ENCODE measurements at regions not wholly inside any gene's neighbourhood (a gene's known extent, or its start where the extent isn't known, plus 50 kb on each side); places are given as distances from the start of the nearest gene placed in this dataset.
"Not testable (repeated sequence)": the region's sequence is repeated elsewhere in the genome, so short reads cannot be mapped to it uniquely, and the experiment has no call there.

DNA sequence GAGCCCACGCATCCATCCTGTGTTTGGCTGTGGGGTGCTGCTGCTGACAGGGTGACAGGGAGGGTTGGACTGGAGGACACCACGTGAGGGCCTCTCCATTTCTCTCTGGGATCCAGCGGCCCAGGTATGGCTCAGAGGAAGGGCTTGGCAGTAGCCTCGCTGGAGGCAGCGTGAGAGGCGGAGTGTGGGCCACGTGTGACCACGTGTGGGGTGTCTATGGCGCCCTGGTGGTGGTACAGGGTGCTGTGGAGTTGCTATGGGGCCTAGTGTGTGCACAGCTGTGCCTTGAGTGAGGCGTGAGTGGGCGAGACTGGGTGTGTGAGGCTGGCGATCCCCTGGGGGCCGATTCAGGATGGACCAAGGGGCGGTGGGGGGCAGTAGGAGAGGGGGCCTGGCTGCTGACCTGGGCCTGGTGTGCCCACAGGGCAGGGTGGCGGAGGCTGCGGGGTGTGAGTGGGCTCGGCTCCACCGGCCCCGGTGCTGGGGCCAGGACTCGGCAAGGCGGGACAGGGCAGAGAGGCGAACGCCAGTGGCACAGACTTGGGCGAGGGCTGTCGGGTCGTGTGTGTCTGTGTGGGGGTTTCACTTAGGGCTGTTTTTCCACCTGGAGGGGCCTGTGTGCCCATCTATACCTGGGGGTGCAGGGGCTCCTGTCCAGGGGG, 72.7 kb downstream of the TMEM121 start:
- ATAC-seq = not testable (repeated sequence)

DNA sequence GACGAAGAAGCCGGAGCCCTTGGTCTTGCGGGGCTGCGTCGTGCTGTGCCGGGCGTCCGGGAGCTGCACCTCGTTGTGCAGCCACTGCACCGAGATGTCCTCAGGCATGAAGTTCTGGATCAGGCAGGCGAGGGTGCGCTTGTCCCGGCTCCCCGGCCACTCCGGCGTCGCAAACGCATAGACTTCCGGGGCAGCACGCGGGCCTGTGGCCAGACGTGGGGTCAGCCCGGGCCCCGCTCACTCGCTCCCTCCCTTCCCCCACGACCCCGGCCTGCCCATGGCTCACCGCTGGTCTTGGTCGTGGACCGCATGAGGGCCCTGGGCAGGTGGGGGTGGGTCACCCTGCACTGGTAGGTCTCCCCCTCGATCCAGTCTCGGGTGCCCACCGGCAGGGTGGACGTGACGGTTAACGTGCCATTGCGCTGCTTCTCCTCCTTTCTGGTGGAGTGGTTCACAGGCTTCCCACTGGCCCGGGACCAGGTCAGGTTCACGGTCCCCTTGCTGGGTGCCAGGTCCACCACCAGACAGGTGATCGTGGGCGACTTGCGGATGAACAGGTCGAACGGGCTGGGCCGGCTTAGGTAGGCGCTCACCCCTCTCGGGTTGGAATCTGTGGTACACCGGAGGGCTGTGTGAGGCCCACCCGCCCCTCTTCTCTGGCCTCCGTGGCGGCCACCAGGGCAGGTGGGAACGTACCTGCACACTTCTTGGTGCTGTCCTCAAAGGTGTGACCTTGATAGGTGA, 74.0 kb downstream of the TMEM121 start:
- not testable (repeated sequence) for ATAC-seq

DNA sequence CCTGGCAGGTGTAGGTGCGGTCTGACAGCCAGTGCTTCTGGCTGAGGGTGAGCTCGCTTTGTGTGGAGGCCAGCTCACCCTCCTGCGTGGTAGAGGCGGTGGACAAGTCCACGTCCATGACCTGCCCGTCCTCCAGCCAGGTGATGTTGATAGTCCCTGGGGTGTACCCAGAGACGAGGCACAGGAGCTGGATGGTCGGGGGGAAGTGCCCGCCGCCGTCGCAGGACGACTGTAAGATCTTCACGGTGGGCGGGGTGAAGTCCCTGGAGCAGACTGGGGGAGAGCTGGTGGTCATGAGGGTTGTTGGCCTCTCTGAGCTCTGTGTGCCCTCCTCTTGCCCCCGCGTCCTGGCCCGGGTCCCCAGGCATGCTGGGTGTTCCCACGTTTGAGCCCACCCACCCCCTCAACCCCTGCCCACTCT, 74.6 kb downstream of the TMEM121 start:
- TF ChIP-seq, protein P1, sequence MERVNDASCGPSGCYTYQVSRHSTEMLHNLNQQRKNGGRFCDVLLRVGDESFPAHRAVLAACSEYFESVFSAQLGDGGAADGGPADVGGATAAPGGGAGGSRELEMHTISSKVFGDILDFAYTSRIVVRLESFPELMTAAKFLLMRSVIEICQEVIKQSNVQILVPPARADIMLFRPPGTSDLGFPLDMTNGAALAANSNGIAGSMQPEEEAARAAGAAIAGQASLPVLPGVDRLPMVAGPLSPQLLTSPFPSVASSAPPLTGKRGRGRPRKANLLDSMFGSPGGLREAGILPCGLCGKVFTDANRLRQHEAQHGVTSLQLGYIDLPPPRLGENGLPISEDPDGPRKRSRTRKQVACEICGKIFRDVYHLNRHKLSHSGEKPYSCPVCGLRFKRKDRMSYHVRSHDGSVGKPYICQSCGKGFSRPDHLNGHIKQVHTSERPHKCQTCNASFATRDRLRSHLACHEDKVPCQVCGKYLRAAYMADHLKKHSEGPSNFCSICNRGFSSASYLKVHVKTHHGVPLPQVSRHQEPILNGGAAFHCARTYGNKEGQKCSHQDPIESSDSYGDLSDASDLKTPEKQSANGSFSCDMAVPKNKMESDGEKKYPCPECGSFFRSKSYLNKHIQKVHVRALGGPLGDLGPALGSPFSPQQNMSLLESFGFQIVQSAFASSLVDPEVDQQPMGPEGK (CRISPR knock-in tag; IDR thresholded peaks at IDR 0.05; ENCODE audit: borderline replicate concordance) = no peak
- no peak for TF ChIP-seq ZNF565 (CRISPR knock-in tag; conservative IDR thresholded peaks at IDR 0.05; ENCODE audit: low read depth)
- ATAC-seq = no peak

DNA sequence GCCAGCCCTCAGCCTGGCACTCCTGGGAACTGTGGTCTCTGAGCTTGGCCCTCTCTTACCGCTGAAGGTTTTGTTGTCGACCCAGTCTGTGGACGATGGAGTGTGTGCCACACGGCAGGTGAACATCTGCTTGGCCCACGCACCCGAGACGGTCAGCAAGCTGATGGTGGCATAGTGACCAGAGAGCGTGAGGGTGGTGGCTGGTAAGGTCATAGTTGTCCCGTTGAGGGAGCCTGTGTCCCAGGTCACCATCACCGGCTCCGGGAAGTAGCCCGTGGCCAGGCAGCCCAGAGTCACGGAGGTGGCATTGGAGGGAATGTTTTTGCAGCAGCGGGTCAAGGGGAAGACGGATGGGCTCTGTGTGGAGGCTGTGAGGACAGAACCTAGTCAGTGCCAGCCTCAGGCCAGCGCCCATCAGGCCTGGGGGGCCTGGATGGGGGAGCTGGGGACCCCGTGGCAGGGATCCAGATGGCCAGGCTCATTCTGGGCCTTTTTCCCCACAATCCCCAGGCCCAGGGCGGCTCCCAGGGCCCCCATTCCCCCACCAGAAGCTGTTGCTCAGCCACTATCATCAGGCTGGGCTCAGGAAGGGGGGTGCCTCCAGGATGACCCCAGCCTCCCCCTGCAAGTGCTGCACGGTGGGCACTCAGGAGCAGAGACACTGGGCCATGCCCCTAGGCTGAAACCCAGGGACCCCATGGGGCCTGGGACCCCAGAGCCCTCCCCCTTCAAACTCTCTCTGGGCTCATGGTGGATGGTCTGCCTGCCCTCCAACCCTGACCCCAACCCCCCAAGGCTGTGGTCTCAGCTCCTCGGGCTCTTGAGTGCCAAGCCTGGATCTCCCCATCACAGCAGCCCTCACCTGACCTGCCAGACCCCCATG, 75.2 kb downstream of the TMEM121 start:
- no peak for ATAC-seq
- TF ChIP-seq BACH2 (CRISPR knock-in tag; IDR thresholded peaks at IDR 0.05; ENCODE audit: borderline replicate concordance) (no peak), ESRRG (CRISPR knock-in tag; IDR thresholded peaks at IDR 0.05) (no peak), TOX (CRISPR knock-in tag; IDR thresholded peaks at IDR 0.05; ENCODE audit: borderline replicate concordance) (no peak)
- TF ChIP-seq, protein P2, sequence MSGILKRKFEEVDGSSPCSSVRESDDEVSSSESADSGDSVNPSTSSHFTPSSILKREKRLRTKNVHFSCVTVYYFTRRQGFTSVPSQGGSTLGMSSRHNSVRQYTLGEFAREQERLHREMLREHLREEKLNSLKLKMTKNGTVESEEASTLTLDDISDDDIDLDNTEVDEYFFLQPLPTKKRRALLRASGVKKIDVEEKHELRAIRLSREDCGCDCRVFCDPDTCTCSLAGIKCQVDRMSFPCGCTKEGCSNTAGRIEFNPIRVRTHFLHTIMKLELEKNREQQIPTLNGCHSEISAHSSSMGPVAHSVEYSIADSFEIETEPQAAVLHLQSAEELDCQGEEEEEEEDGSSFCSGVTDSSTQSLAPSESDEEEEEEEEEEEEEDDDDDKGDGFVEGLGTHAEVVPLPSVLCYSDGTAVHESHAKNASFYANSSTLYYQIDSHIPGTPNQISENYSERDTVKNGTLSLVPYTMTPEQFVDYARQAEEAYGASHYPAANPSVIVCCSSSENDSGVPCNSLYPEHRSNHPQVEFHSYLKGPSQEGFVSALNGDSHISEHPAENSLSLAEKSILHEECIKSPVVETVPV (CRISPR knock-in tag; IDR thresholded peaks at IDR 0.05) = no peak

DNA sequence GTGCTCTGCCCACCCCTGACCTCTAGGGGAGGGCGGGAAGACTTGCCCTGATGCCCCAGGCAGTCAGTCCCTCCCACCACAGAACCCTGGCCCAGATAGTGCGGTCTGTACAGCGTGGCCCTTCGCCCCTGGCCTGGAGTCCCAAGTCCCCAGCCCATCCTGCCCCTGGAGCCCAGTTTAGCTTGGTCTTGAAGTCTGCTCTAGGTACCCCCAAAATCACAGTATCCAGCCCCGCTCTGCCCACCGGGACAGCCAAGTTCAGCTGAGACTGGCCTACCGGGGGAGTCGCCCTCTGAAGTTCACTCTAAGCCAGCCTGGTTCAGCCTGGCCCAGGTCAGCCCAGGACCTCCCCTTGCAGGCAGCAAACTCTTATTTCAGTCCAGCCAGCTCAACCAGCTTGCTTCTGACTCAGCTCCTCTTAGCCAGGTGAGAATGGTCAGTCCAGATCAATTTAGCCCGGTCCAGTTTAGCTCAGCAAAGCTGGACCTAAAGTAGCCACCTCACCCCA, 75.9 kb downstream of the TMEM121 start:
- TF ChIP-seq ZC3H10 (CRISPR knock-in tag; IDR thresholded peaks at IDR 0.05) (no peak), ARNTL (CRISPR knock-in tag; IDR thresholded peaks at IDR 0.05; ENCODE audit: borderline replicate concordance, low read depth) (no peak), SNAI2 (CRISPR knock-in tag; IDR thresholded peaks at IDR 0.05) (no peak), TOX (CRISPR knock-in tag; IDR thresholded peaks at IDR 0.05; ENCODE audit: borderline replicate concordance) (no peak), GLIS3 (CRISPR knock-in tag; IDR thresholded peaks at IDR 0.05) (no peak), TCF4 (CRISPR knock-in tag; IDR thresholded peaks at IDR 0.05; ENCODE audit: borderline replicate concordance) (no peak), ESRRG (CRISPR knock-in tag; IDR thresholded peaks at IDR 0.05) (no peak), ZNF70 (CRISPR knock-in tag; IDR thresholded peaks at IDR 0.05) (no peak), PPARA (CRISPR knock-in tag; IDR thresholded peaks at IDR 0.05; ENCODE audit: borderline replicate concordance) (no peak)
- TF ChIP-seq, protein P1 (CRISPR knock-in tag; IDR thresholded peaks at IDR 0.05; ENCODE audit: borderline replicate concordance) = no peak
- TF ChIP-seq, protein P3, sequence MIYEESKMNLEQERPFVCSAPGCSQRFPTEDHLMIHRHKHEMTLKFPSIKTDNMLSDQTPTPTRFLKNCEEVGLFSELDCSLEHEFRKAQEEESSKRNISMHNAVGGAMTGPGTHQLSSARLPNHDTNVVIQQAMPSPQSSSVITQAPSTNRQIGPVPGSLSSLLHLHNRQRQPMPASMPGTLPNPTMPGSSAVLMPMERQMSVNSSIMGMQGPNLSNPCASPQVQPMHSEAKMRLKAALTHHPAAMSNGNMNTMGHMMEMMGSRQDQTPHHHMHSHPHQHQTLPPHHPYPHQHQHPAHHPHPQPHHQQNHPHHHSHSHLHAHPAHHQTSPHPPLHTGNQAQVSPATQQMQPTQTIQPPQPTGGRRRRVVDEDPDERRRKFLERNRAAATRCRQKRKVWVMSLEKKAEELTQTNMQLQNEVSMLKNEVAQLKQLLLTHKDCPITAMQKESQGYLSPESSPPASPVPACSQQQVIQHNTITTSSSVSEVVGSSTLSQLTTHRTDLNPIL (CRISPR knock-in tag; IDR thresholded peaks at IDR 0.05; ENCODE audit: low read depth) = no peak
- TF ChIP-seq, protein P4, sequence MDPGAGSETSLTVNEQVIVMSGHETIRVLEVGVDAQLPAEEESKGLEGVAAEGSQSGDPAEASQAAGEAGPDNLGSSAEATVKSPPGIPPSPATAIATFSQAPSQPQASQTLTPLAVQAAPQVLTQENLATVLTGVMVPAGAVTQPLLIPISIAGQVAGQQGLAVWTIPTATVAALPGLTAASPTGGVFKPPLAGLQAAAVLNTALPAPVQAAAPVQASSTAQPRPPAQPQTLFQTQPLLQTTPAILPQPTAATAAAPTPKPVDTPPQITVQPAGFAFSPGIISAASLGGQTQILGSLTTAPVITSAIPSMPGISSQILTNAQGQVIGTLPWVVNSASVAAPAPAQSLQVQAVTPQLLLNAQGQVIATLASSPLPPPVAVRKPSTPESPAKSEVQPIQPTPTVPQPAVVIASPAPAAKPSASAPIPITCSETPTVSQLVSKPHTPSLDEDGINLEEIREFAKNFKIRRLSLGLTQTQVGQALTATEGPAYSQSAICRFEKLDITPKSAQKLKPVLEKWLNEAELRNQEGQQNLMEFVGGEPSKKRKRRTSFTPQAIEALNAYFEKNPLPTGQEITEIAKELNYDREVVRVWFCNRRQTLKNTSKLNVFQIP (CRISPR knock-in tag; IDR thresholded peaks at IDR 0.05; ENCODE audit: borderline replicate concordance, low read depth) = no peak
- no peak for ATAC-seq
